IMR-90 (cell line): ENCODE measurements at regions not wholly inside any gene's neighbourhood (a gene's known extent, or its start where the extent isn't known, plus 50 kb on each side); places are given as distances from the start of the nearest gene placed in this dataset.

Experiments
- ATAC-seq: fragments of 200-7000 bp; cut with Tn5 transposase; 2 replicates; pipeline ENCODE4 v1.9.1; 2020; ENCODE audit warnings: low read depth, mild to moderate bottlenecking, moderate library complexity
- BruUV-seq: library from RNA; stranded (reverse); fragments of 400-500 nt; replicated peaks from 2 replicates; lab custom pipeline; 2021; lab: Mats Ljungman, UMichigan
- CTCF ChIA-PET: fragments of 300-600 bp; formaldehyde crosslinking; extraction: SDS; loops from one replicate; lab custom pipeline; 2021; ENCODE audit warnings: antibody characterized with exemption; lab: Yijun Ruan, JAX
- POLR2A ChIA-PET: fragments of 300-600 bp; sonication (Branson Sonifier 250); formaldehyde crosslinking; loops from one replicate; lab custom pipeline; 2022; ENCODE audit warnings: antibody characterized with exemption; ENCODE audit not compliant: unreplicated experiment; lab: Charles Lee
- DNase-seq: peaks from one replicate; pipeline ENCODE4 v3.0.0; 2013
- H2AFZ ChIP-seq: replicated peaks from 2 replicates; pipeline ENCODE3; 2013; ENCODE audit warnings: low read length, mild to moderate bottlenecking; ENCODE audit not compliant: poor library complexity
- H2AK5ac ChIP-seq: 2 replicates; pipeline ENCODE4 v1.6.1; 2013; ENCODE audit warnings: low read depth, low read length, inconsistent platforms
- H2AK9ac ChIP-seq: replicated peaks from 2 replicates; pipeline ENCODE3; 2013; ENCODE audit warnings: mild to moderate bottlenecking, low read depth, low read length, moderate library complexity; ENCODE audit not compliant: poor library complexity
- H2BK120ac ChIP-seq: 2 replicates; pipeline ENCODE4 v1.6.1; 2013; ENCODE audit warnings: low read depth, low read length, inconsistent platforms
- H2BK15ac ChIP-seq: 3 replicates; pipeline ENCODE4 v1.6.1; 2013; ENCODE audit warnings: low read depth, low read length, inconsistent platforms
- H2BK20ac ChIP-seq: 2 replicates; pipeline ENCODE4 v1.6.1; 2013; ENCODE audit warnings: low read depth, mild to moderate bottlenecking, inconsistent platforms, low read length, moderate library complexity
- H2BK5ac ChIP-seq: 2 replicates; pipeline ENCODE4 v1.6.1; 2013; ENCODE audit warnings: mild to moderate bottlenecking, low read depth, low read length, inconsistent platforms; ENCODE audit not compliant: poor library complexity, severe bottlenecking
- H3K14ac ChIP-seq: replicated peaks from 2 replicates; pipeline ENCODE4 v1.6.1; 2013; ENCODE audit warnings: low read depth, low read length, inconsistent platforms
- H3K18ac ChIP-seq: 2 replicates; pipeline ENCODE4 v1.6.1; 2013; ENCODE audit warnings: low read depth, low read length, control low read depth
- H3K23ac ChIP-seq: 2 replicates; pipeline ENCODE4 v1.6.1; 2013; ENCODE audit warnings: low read depth, low read length, inconsistent platforms
- H3K27ac ChIP-seq: 2 replicates; pipeline ENCODE4 v1.5.1; 2013; ENCODE audit warnings: mild to moderate bottlenecking, control low read depth, low read length; ENCODE audit not compliant: insufficient read depth
- H3K27me3 ChIP-seq: 2 replicates; pipeline ENCODE4 v1.6.1; 2013; ENCODE audit warnings: low read length; ENCODE audit not compliant: control insufficient read depth, insufficient read depth
- H3K36me3 ChIP-seq: 2 replicates; pipeline ENCODE4 v1.6.1; 2013; ENCODE audit warnings: low read length, mixed read lengths; ENCODE audit not compliant: control insufficient read depth, insufficient read depth
- H3K4ac ChIP-seq: 2 replicates; pipeline ENCODE4 v1.6.1; 2013; ENCODE audit warnings: low read depth, low read length, inconsistent platforms
- H3K4me1 ChIP-seq: 2 replicates; pipeline ENCODE4 v1.6.1; 2013; ENCODE audit warnings: low read length, mixed read lengths; ENCODE audit not compliant: control insufficient read depth, insufficient read depth
- H3K4me2 ChIP-seq: 2 replicates; pipeline ENCODE4 v1.6.1; 2013; ENCODE audit warnings: low read depth, mild to moderate bottlenecking, control low read depth, low read length, moderate library complexity
- H3K4me3 ChIP-seq: 2 replicates; pipeline ENCODE4 v1.5.1; 2013; ENCODE audit warnings: low read depth, mild to moderate bottlenecking, control low read depth, low read length, moderate library complexity; ENCODE audit not compliant: insufficient read depth
- H3K56ac ChIP-seq: 2 replicates; pipeline ENCODE4 v1.6.1; 2013; ENCODE audit warnings: low read length, inconsistent platforms; ENCODE audit not compliant: insufficient read depth; ENCODE audit errors: extremely low read depth
- H3K79me1 ChIP-seq, 2 experiments: 2 replicates each; pipeline ENCODE4 v1.6.1; 2013; ENCODE audit warnings: low read length in 2 of 2, inconsistent platforms in 1 of 2, low read depth in 1 of 2
- H3K9ac ChIP-seq: 2 replicates; pipeline ENCODE4 v1.6.1; 2013; ENCODE audit warnings: low read depth, low read length, control low read depth
- H3K9me1 ChIP-seq: 2 replicates; pipeline ENCODE4 v1.6.1; 2013; ENCODE audit warnings: low read length, inconsistent platforms; ENCODE audit not compliant: insufficient read depth
- H3K9me3 ChIP-seq: 2 replicates; pipeline ENCODE4 v1.6.1; 2013; ENCODE audit warnings: low read length; ENCODE audit not compliant: control insufficient read depth, insufficient read depth
- H4K20me1 ChIP-seq: 2 replicates; pipeline ENCODE4 v1.6.1; 2013; ENCODE audit warnings: low read length, inconsistent platforms; ENCODE audit not compliant: insufficient read depth
- H4K5ac ChIP-seq: 2 replicates; pipeline ENCODE4 v1.6.1; 2013; ENCODE audit warnings: mild to moderate bottlenecking, low read depth, low read length, control low read depth
- H4K8ac ChIP-seq, 2 experiments: 2 replicates each; pipeline ENCODE4 v1.6.1; 2013; ENCODE audit warnings: low read depth in 2 of 2, low read length in 2 of 2, control low read depth in 1 of 2, inconsistent platforms in 1 of 2
- H4K91ac ChIP-seq: 2 replicates; pipeline ENCODE4 v1.6.1; 2013; ENCODE audit warnings: low read depth, low read length, inconsistent platforms; ENCODE audit not compliant: insufficient read depth
- BHLHE40 ChIP-seq: fragments of 150-350 bp; IDR thresholded peaks from 2 replicates; pipeline ENCODE4 v1.6.1; 2016; ENCODE audit warnings: mild to moderate bottlenecking, low read depth, low read length
- CEBPB ChIP-seq: IDR thresholded peaks from 2 replicates; pipeline ENCODE4 v1.6.1; 2012; ENCODE audit warnings: low read depth, low read length, improper control_type of control experiment
- ELK1 ChIP-seq: fragments of 150-350 bp; IDR thresholded peaks from 2 replicates; pipeline ENCODE4 v1.6.1; 2016; ENCODE audit warnings: low read depth, mild to moderate bottlenecking, low read length, moderate library complexity, borderline replicate concordance
- FOS ChIP-seq: fragments of 150-350 bp; IDR thresholded peaks from 2 replicates; pipeline ENCODE4 v1.6.1; 2016; ENCODE audit warnings: low read depth, low read length
- MAFK ChIP-seq: IDR thresholded peaks from 2 replicates; pipeline ENCODE4 v1.6.1; 2012; ENCODE audit warnings: low read depth, low read length, improper control_type of control experiment
- MAZ ChIP-seq: IDR thresholded peaks from 2 replicates; pipeline ENCODE4 v1.6.1; 2012; ENCODE audit warnings: low read depth, mild to moderate bottlenecking, low read length, improper control_type of control experiment, moderate library complexity, borderline replicate concordance
- MXI1 ChIP-seq: IDR thresholded peaks from 2 replicates; pipeline ENCODE4 v1.6.1; 2012; ENCODE audit warnings: low read depth, mild to moderate bottlenecking, low read length, moderate library complexity, borderline replicate concordance
- NFE2L2 ChIP-seq: fragments of 150-350 bp; IDR thresholded peaks from 2 replicates; pipeline ENCODE4 v1.6.1; 2016; ENCODE audit warnings: low read depth, mild to moderate bottlenecking, low read length
- POLR2A ChIP-seq: IDR thresholded peaks from 2 replicates; pipeline ENCODE4 v1.6.1; 2012; ENCODE audit warnings: mild to moderate bottlenecking, low read depth, low read length
- RAD21 ChIP-seq: IDR thresholded peaks from 2 replicates; pipeline ENCODE4 v1.6.1; 2012; ENCODE audit warnings: low read length, improper control_type of control experiment
- SMC3 ChIP-seq: fragments of 150-350 bp; IDR thresholded peaks from 2 replicates; pipeline ENCODE4 v1.6.1; 2016; ENCODE audit warnings: low read depth, mild to moderate bottlenecking, antibody characterized with exemption, low read length, moderate library complexity
- USF2 ChIP-seq: fragments of 150-350 bp; IDR thresholded peaks from 2 replicates; pipeline ENCODE4 v1.6.1; 2017; ENCODE audit warnings: mild to moderate bottlenecking, antibody characterized with exemption, low read length, low read depth
- WGBS, 2 experiments: methylation state at CpG; one replicate each; pipeline versions ENCODE4 v1.1.5 to v1.1.7; 2013; ENCODE audit warnings: missing lambda C conversion rate in 2 of 2; ENCODE audit not compliant: insufficient read length in 1 of 2; ENCODE audit errors: extremely low coverage in 2 of 2; 5-methylcytosine and 5-hydroxymethylcytosine counted together
- dilution Hi-C: fragments of 300-500 bp; cut with HindIII; formaldehyde crosslinking; loops from one replicate; pipeline ENCODE4 v1.14.3; 2018; ENCODE audit warnings: low sequenced_read_pairs; ENCODE audit not compliant: unreplicated experiment
- in situ Hi-C: fragments of 300-500 bp; cut with MboI; formaldehyde crosslinking; loops from 3 replicates; pipeline ENCODE4 v1.14.3; 2019; ENCODE audit warnings: low sequenced_read_pairs, inconsistent platforms, mixed read lengths
- intact Hi-C: fragments of 100-400 bp; cut with micrococcal nuclease; formaldehyde crosslinking; loops from 2 replicates; pipeline ENCODE4 v1.10.0; 2022
- TF ChIP-seq, protein P1 (sequence below): conservative IDR thresholded peaks from 2 replicates; pipeline ENCODE4 v1.5.1; 2012; ENCODE audit warnings: mild to moderate bottlenecking, low read depth, low read length, improper control_type of control experiment

DNA sequence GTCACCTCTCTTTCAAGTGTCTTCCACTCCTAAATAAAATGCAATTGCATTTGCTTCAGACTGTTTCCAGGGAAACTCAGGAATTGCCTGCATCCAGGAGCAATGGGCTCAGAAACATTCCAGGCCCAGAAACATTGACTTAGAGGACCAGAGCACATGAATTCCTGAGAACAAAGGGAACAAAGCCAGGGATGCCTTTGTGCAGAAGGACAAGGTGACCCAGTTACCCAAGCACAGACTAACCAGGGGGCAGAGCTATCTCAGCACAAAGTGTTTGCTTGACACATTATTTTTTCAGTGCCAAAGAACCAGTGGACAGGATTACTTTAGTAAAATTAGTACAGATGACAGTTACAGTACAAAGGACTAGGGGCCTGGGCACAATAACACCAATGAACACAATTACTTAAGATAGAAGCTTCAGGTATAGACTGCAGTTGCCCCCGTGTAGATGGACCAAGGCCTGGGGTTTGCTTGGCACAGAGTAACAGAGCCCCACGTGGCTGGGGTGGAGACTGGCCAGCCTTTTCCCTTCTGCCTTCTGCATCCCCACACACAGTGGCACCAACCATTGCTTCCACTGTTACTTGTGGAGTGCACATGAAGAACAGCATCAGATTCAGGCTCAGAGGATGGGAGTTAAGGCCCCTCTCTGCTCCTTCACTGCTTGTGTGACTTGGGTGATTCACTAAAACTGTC is 500.8 kb downstream of the INSC start:
- H4K5ac ChIP-seq, result no peak overlapping the region

More for the DNA sequence above, 500.8 kb downstream of the INSC start:
- no peak overlapping the region for H2BK15ac ChIP-seq
- no peak overlapping the region for H3K18ac ChIP-seq
- H3K9me3 ChIP-seq, result no peaks in the 10 kb centered on the region
- ATAC-seq (no peak), DNase-seq (no peak)
- H3K56ac ChIP-seq, result no peak overlapping the region
- H2AK9ac ChIP-seq, result no peak overlapping the region
- BruUV-seq, result no TSS peak
- CTCF ChIA-PET, result no interaction called here
- POLR2A ChIA-PET, result no interaction called here
- no peaks in the 10 kb centered on the region for H4K20me1 ChIP-seq
- intact Hi-C loops, result no loop called here
- H2AK5ac ChIP-seq, result no peak overlapping the region
- H3K4me1 ChIP-seq, result no peaks in the 10 kb centered on the region; the same call in 1 of the 2 replicates
- no peak overlapping the region for H3K14ac ChIP-seq
- no peak overlapping the region for H3K4me3 ChIP-seq
- H2BK120ac ChIP-seq, result no peak overlapping the region
- no CpG with 5 or more reads among the region's 2 CpGs for WGBS, 2 experiments
- H3K4ac ChIP-seq, result no peak overlapping the region
- no peaks in the 10 kb centered on the region for H3K9me1 ChIP-seq
- no peaks in the 10 kb centered on the region for H3K36me3 ChIP-seq
- no peak overlapping the region for H2AFZ ChIP-seq
- H3K79me1 ChIP-seq, result no peaks in the 10 kb centered on the region
- H2BK20ac ChIP-seq, result no peak overlapping the region
- H3K27me3 ChIP-seq, result peaks cover 19% of the 10 kb centered on the region
- TF ChIP-seq FOS (no peak), USF2 (no peak), SMC3 (no peak), MXI1 (no peak), MAFK (no peak), RAD21 (no peak), CEBPB (no peak), ELK1 (no peak), BHLHE40 (no peak), MAZ (no peak), NFE2L2 (no peak), POLR2A (no peak)
- TF ChIP-seq, protein P1, sequence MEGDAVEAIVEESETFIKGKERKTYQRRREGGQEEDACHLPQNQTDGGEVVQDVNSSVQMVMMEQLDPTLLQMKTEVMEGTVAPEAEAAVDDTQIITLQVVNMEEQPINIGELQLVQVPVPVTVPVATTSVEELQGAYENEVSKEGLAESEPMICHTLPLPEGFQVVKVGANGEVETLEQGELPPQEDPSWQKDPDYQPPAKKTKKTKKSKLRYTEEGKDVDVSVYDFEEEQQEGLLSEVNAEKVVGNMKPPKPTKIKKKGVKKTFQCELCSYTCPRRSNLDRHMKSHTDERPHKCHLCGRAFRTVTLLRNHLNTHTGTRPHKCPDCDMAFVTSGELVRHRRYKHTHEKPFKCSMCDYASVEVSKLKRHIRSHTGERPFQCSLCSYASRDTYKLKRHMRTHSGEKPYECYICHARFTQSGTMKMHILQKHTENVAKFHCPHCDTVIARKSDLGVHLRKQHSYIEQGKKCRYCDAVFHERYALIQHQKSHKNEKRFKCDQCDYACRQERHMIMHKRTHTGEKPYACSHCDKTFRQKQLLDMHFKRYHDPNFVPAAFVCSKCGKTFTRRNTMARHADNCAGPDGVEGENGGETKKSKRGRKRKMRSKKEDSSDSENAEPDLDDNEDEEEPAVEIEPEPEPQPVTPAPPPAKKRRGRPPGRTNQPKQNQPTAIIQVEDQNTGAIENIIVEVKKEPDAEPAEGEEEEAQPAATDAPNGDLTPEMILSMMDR, result no peak
- H3K27ac ChIP-seq, result no peak overlapping the region
- H2BK5ac ChIP-seq, result no peak overlapping the region
- H4K91ac ChIP-seq, result no peak overlapping the region
- no peak overlapping the region for H3K23ac ChIP-seq
- in situ Hi-C loops, result no loop called here
- H3K4me2 ChIP-seq, result no peak overlapping the region
- H3K9ac ChIP-seq, result no peak overlapping the region
- dilution Hi-C loops, result no loop called here
- no peak overlapping the region for H4K8ac ChIP-seq
